ENCODE measurements at regions not wholly inside any gene's neighbourhood (a gene's known extent, or its start where the extent isn't known, plus 50 kb on each side); places are given as distances from the start of the nearest gene placed in this dataset.

- no peak for TF ChIP-seq CTCF (IDR thresholded peaks at IDR 0.05)
- TF ChIP-seq POLR2AphosphoS5 (IDR thresholded peaks at IDR 0.05), result no peak
- TF ChIP-seq POLR2A (IDR thresholded peaks at IDR 0.05), result no peak
Measured at GRCh38 chr6:132872923-132873322, 58.6 kb downstream of the RPS12 start.

Data from prostate gland (tissue), 2 donors.